H1 (cell line): ENCODE measurements at regions not wholly inside any gene's neighbourhood (a gene's known extent, or its start where the extent isn't known, plus 50 kb on each side); places are given as distances from the start of the nearest gene placed in this dataset.

ENCODE experiments used
- CTCF ChIA-PET: fragments of 300-600 bp; sonication (Branson Sonifier 250); formaldehyde crosslinking; loops from one replicate; lab custom pipeline; 2021; ENCODE audit not compliant: partially characterized antibody; lab: Charles Lee
- POLR2A ChIA-PET: fragments of 300-600 bp; sonication (Branson Sonifier 250); formaldehyde crosslinking; loops from one replicate; lab custom pipeline; 2021; ENCODE audit warnings: inconsistent platforms; ENCODE audit not compliant: partially characterized antibody; lab: Charles Lee
- DNase-seq, 2 experiments: peaks; one replicate each; pipeline versions ENCODE4 v3.0.0 to v3.0.0-alpha.2; 2010 to 2022; ENCODE audit warnings: low spot score in 2 of 2, low read depth in 1 of 2, mixed read lengths in 1 of 2
- FAIRE-seq: peaks from 2 replicates; lab custom pipeline; 2011; peaks lifted over from hg19 to GRCh38; lab: Jason Lieb, UNC
- H2AFZ ChIP-seq: 2 replicates; pipeline ENCODE4 v1.8.1; 2012; ENCODE audit warnings: low read length, inconsistent platforms
- H2AK5ac ChIP-seq: 2 replicates; pipeline ENCODE4 v1.6.1; 2013; ENCODE audit warnings: low read depth, low read length
- H2BK120ac ChIP-seq: replicated peaks from 2 replicates; pipeline ENCODE3; 2013; ENCODE audit warnings: low read depth, low read length, inconsistent platforms
- H2BK12ac ChIP-seq: 2 replicates; pipeline ENCODE4 v1.6.1; 2013; ENCODE audit warnings: low read depth, low read length
- H2BK15ac ChIP-seq: 2 replicates; pipeline ENCODE4 v1.6.1; 2013; ENCODE audit warnings: low read length
- H2BK20ac ChIP-seq: 2 replicates; pipeline ENCODE4 v1.6.1; 2013; ENCODE audit warnings: low read length
- H2BK5ac ChIP-seq: 2 replicates; pipeline ENCODE4 v1.6.1; 2013; ENCODE audit warnings: low read depth, low read length
- H3K14ac ChIP-seq: 2 replicates; pipeline ENCODE4 v1.6.1; 2013; ENCODE audit warnings: inconsistent platforms; ENCODE audit not compliant: insufficient read length
- H3K18ac ChIP-seq: 2 replicates; pipeline ENCODE4 v1.6.1; 2013; ENCODE audit warnings: low read length; ENCODE audit errors: extremely low read depth
- H3K23ac ChIP-seq: 2 replicates; pipeline ENCODE4 v1.6.1; 2013; ENCODE audit warnings: inconsistent platforms; ENCODE audit not compliant: insufficient read length
- H3K23me2 ChIP-seq: 2 replicates; pipeline ENCODE4 v1.6.1; 2013; ENCODE audit warnings: low read depth, low read length
- H3K27ac ChIP-seq: 2 replicates; pipeline ENCODE4 v1.6.1; 2011; ENCODE audit warnings: low read depth, low read length, inconsistent platforms
- H3K27me3 ChIP-seq, 4 experiments: replicated peaks in 1 of 4; 1 replicate in 1 of 4; 2 replicates in 3 of 4; pipeline versions ENCODE4 v1.6.1 to v1.8.1; 2011 to 2013; ENCODE audit warnings: low read length in 3 of 4, mild to moderate bottlenecking in 3 of 4, inconsistent platforms in 2 of 4, mixed read lengths in 2 of 4, moderate library complexity in 1 of 4; ENCODE audit not compliant: control insufficient read depth in 3 of 4, insufficient read depth in 3 of 4; ENCODE audit errors: extremely low read depth in 1 of 4
- H3K36me3 ChIP-seq, 4 experiments: 2 replicates each; pipeline versions ENCODE4 v1.6.1 to v1.8.1; 2011 to 2013; ENCODE audit warnings: mild to moderate bottlenecking in 4 of 4, low read length in 3 of 4, moderate library complexity in 2 of 4, control low read depth in 1 of 4, inconsistent platforms in 1 of 4; ENCODE audit not compliant: insufficient read depth in 4 of 4, control insufficient read depth in 2 of 4
- H3K4ac ChIP-seq: replicated peaks from 2 replicates; pipeline ENCODE3; 2013; ENCODE audit warnings: low read length, low read depth, mixed read lengths, inconsistent platforms; ENCODE audit not compliant: insufficient read length
- H3K4me1 ChIP-seq, 4 experiments: replicated peaks in 1 of 4; 1 replicate in 1 of 4; 2 replicates in 3 of 4; pipeline versions ENCODE4 v1.6.1 to v1.8.1; 2011 to 2013; ENCODE audit warnings: low read length in 3 of 4, inconsistent platforms in 2 of 4, mixed read lengths in 1 of 4; ENCODE audit not compliant: insufficient read depth in 4 of 4, control insufficient read depth in 3 of 4
- H3K4me2 ChIP-seq, 2 experiments: 2 replicates each; pipeline versions ENCODE4 v1.6.1 to v1.8.1; 2011 to 2013; ENCODE audit warnings: low read depth in 2 of 2, low read length in 2 of 2, control low read depth in 1 of 2, inconsistent platforms in 1 of 2, mild to moderate bottlenecking in 1 of 2; ENCODE audit not compliant: insufficient read depth in 1 of 2
- H3K4me3 ChIP-seq, 4 experiments: fragments of 200-600, 300-600 bp in 1 of 4; sonication (generic), shearing (Covaris generic), sonication (Bioruptor Twin) in 1 of 4; 2 replicates each; pipeline versions ENCODE4 v1.5.1 to v1.8.1; 2011 to 2016; ENCODE audit warnings: low read length in 4 of 4, low read depth in 3 of 4, control low read depth in 2 of 4, inconsistent platforms in 2 of 4, mild to moderate bottlenecking in 2 of 4, mixed read lengths in 1 of 4, moderate library complexity in 1 of 4; ENCODE audit not compliant: insufficient read depth in 2 of 4; ENCODE audit errors: extremely low read depth in 1 of 4
- H3K56ac ChIP-seq: replicated peaks from 2 replicates; pipeline ENCODE3; 2013; ENCODE audit warnings: low read depth, mild to moderate bottlenecking, mixed read lengths, low read length, inconsistent platforms; ENCODE audit not compliant: insufficient read length
- H3K79me1 ChIP-seq: 2 replicates; pipeline ENCODE4 v1.6.1; 2013; ENCODE audit warnings: low read depth, low read length, control low read depth
- H3K79me2 ChIP-seq, 2 experiments: 2 replicates each; pipeline versions ENCODE4 v1.6.1 to v1.8.1; 2012 to 2013; ENCODE audit warnings: low read length in 2 of 2, mild to moderate bottlenecking in 2 of 2, inconsistent platforms in 1 of 2; ENCODE audit not compliant: insufficient read depth in 2 of 2, control insufficient read depth in 1 of 2
- H3K9ac ChIP-seq, 4 experiments: replicated peaks in 1 of 4; 1 replicate in 1 of 4; 2 replicates in 3 of 4; pipeline versions ENCODE4 v1.6.1 to v1.8.1; 2011 to 2013; ENCODE audit warnings: low read depth in 3 of 4, low read length in 3 of 4, control low read depth in 2 of 4, mild to moderate bottlenecking in 2 of 4, moderate library complexity in 2 of 4, inconsistent platforms in 1 of 4; ENCODE audit errors: extremely low read depth in 1 of 4
- H3K9me3 ChIP-seq, 2 experiments: 2 replicates each; pipeline versions ENCODE4 v1.6.1 to v1.8.1; 2012 to 2013; ENCODE audit warnings: mild to moderate bottlenecking in 2 of 2, moderate library complexity in 2 of 2, control low read depth in 1 of 2, inconsistent platforms in 1 of 2, low read depth in 1 of 2, low read length in 1 of 2, mixed read lengths in 1 of 2; ENCODE audit not compliant: insufficient read depth in 2 of 2
- H4K20me1 ChIP-seq, 2 experiments: replicated peaks in 1 of 2; 2 replicates each; pipeline versions ENCODE3 to v1.8.1; 2011 to 2013; ENCODE audit warnings: inconsistent platforms in 2 of 2, low read length in 2 of 2, mild to moderate bottlenecking in 1 of 2; ENCODE audit not compliant: insufficient read depth in 2 of 2, control insufficient read depth in 1 of 2
- H4K5ac ChIP-seq: 2 replicates; pipeline ENCODE4 v1.6.1; 2013; ENCODE audit warnings: low read length, low read depth, mixed read lengths, inconsistent platforms; ENCODE audit not compliant: insufficient read length
- H4K8ac ChIP-seq: 2 replicates; pipeline ENCODE4 v1.8.0; 2013; ENCODE audit warnings: mild to moderate bottlenecking, moderate library complexity, low read length, inconsistent platforms; ENCODE audit not compliant: insufficient read depth; ENCODE audit errors: extremely low read depth
- H4K91ac ChIP-seq: replicated peaks from 2 replicates; pipeline ENCODE3; 2013; ENCODE audit warnings: low read length, mixed read lengths, inconsistent platforms; ENCODE audit not compliant: insufficient read length
- BACH1 ChIP-seq: IDR thresholded peaks from 2 replicates; pipeline ENCODE4 v1.6.1; 2012; ENCODE audit warnings: low read length, improper control_type of control experiment
- BCL11A ChIP-seq, 2 experiments: IDR thresholded peaks; one replicate each; pipeline ENCODE4 v1.6.1; 2011; ENCODE audit warnings: low read depth in 2 of 2, low read length in 2 of 2, mild to moderate bottlenecking in 2 of 2
- CBX8 ChIP-seq: fragments of 300-800, 300-1000 bp; sonication (generic); IDR thresholded peaks from 2 replicates; pipeline ENCODE4 v1.7.1; 2016; ENCODE audit warnings: low read depth, low read length, borderline replicate concordance
- POLR2A ChIP-seq, 2 experiments: IDR thresholded peaks; 1 replicate in 1 of 2; 2 replicates in 1 of 2; pipeline ENCODE4 v1.6.1; 2011; ENCODE audit warnings: low read depth in 2 of 2, low read length in 2 of 2, mild to moderate bottlenecking in 2 of 2; ENCODE audit errors: control extremely low read depth in 1 of 2
- SIN3A ChIP-seq, 2 experiments: IDR thresholded peaks in 1 of 2; conservative IDR thresholded peaks in 1 of 2; 2 replicates each; pipeline ENCODE4 v1.6.1; 2011 to 2012; ENCODE audit warnings: low read length in 2 of 2, improper control_type of control experiment in 1 of 2, low read depth in 1 of 2, mild to moderate bottlenecking in 1 of 2
- YY1 ChIP-seq: IDR thresholded peaks from 2 replicates; pipeline ENCODE4 v1.6.1; 2011; ENCODE audit warnings: low read depth, mild to moderate bottlenecking, low read length
- ZNF274 ChIP-seq: IDR thresholded peaks from 2 replicates; pipeline ENCODE4 v1.7.0; 2012; ENCODE audit warnings: low read length, borderline replicate concordance; ENCODE audit errors: extremely low read depth
- WGBS, 2 experiments: shearing (Covaris generic) in 1 of 2; methylation state at CpG; one replicate each; pipeline versions ENCODE4 v1.1.6 to v1.1.7; 2013 to 2015; ENCODE audit warnings: low lambda C conversion rate in 2 of 2, mixed read lengths in 2 of 2, inconsistent platforms in 1 of 2, low coverage in 1 of 2, missing lambda C conversion rate in 1 of 2; ENCODE audit not compliant: insufficient replicate concordance in 2 of 2, insufficient coverage in 1 of 2, insufficient read length in 1 of 2; ENCODE audit errors: extremely low coverage in 1 of 2, missing lambda C conversion rate in 1 of 2; 5-methylcytosine and 5-hydroxymethylcytosine counted together
- TF ChIP-seq, protein P1 (sequence below): IDR thresholded peaks from 2 replicates; pipeline ENCODE4 v1.6.1; 2011; ENCODE audit warnings: low read length, improper control_type of control experiment
- TF ChIP-seq, protein P2 (sequence below): IDR thresholded peaks from 2 replicates; pipeline ENCODE4 v1.6.1; 2012; ENCODE audit warnings: inconsistent platforms
- TF ChIP-seq, protein P3 (sequence below): IDR thresholded peaks from 2 replicates; pipeline ENCODE4 v1.6.1; 2012; ENCODE audit warnings: inconsistent platforms

DNA sequence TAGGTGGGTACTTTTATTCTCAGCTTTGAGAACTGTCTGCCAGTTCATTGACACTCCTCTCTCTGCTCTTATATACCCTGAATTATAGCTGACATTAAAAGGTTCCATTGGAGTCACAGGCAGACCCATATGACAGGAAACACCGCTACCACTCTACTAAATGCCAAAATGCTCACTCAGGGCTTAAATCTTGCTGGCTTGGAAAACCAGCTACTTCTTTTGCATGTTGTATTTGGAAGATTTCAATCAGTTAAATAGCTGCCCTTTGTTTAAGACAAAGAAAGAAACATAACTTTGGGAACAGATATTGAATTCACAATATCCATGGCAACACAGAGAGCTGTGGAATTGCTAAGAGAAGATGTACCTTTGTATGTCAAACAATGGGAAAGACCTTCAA, 876.5 kb downstream of the USP25 start:
- H3K23ac ChIP-seq = no peak overlapping the region
- FAIRE-seq = no peak
- no peak overlapping the region for H3K9ac ChIP-seq
- WGBS, 2 experiments = 94% methylated on average over 1 of the region's 1 CpG; no CpG with 5 or more reads in 1 of the 2 experiments
- no peak overlapping the region for H3K4ac ChIP-seq
- no peaks in the 10 kb centered on the region for H3K4me1 ChIP-seq
- H2BK12ac ChIP-seq = no peak overlapping the region
- H3K79me1 ChIP-seq = no peaks in the 10 kb centered on the region
- H3K79me2 ChIP-seq = no peaks in the 10 kb centered on the region
- no peak overlapping the region for H4K5ac ChIP-seq
- no peak overlapping the region for H2AK5ac ChIP-seq
- H3K9me3 ChIP-seq = no peaks in the 10 kb centered on the region
- H3K56ac ChIP-seq = no peak overlapping the region
- no peak overlapping the region for H2BK20ac ChIP-seq
- H4K8ac ChIP-seq = no peak overlapping the region
- no peak overlapping the region for H3K18ac ChIP-seq
- ChIA-PET POLR2A (no interaction called here), CTCF (interaction anchor here (0.9 kb wide), 1 partner anchor 522 kb away, joined by 3 read pairs; no protein-coding TSS in a partner anchor)
- H2AFZ ChIP-seq = no peak overlapping the region
- no peak overlapping the region for H4K91ac ChIP-seq
- H3K23me2 ChIP-seq = no peaks in the 10 kb centered on the region
- no peak overlapping the region for H2BK5ac ChIP-seq
- no peak for DNase-seq
- H3K4me3 ChIP-seq = no peak overlapping the region
- no peak overlapping the region for H2BK120ac ChIP-seq
- H3K27me3 ChIP-seq = no peaks in the 10 kb centered on the region
- no peak overlapping the region for H2BK15ac ChIP-seq
- no peak overlapping the region for H3K27ac ChIP-seq
- H3K4me2 ChIP-seq = no peak overlapping the region
- TF ChIP-seq, protein P1, sequence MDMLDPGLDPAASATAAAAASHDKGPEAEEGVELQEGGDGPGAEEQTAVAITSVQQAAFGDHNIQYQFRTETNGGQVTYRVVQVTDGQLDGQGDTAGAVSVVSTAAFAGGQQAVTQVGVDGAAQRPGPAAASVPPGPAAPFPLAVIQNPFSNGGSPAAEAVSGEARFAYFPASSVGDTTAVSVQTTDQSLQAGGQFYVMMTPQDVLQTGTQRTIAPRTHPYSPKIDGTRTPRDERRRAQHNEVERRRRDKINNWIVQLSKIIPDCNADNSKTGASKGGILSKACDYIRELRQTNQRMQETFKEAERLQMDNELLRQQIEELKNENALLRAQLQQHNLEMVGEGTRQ = no peak
- no peak for TF ChIP-seq CBX8
- TF ChIP-seq, protein P2, sequence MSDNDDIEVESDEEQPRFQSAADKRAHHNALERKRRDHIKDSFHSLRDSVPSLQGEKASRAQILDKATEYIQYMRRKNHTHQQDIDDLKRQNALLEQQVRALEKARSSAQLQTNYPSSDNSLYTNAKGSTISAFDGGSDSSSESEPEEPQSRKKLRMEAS = no peak
- no peak for TF ChIP-seq POLR2A (IDR thresholded peaks at IDR 0.05; ENCODE audit: control extremely low read depth in 1 of 2, low read depth in 2 of 2, low read length in 2 of 2)
- no peak for TF ChIP-seq YY1
- no peak for TF ChIP-seq SIN3A (conservative IDR thresholded peaks at IDR 0.05 in 1 of 2, IDR thresholded peaks at IDR 0.05 in 1 of 2; ENCODE audit: low read depth in 1 of 2, low read length in 2 of 2)
- TF ChIP-seq ZNF274 = no peak
- TF ChIP-seq, protein P3, sequence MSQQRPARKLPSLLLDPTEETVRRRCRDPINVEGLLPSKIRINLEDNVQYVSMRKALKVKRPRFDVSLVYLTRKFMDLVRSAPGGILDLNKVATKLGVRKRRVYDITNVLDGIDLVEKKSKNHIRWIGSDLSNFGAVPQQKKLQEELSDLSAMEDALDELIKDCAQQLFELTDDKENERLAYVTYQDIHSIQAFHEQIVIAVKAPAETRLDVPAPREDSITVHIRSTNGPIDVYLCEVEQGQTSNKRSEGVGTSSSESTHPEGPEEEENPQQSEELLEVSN = no peak
- TF ChIP-seq BCL11A (IDR thresholded peaks at IDR 0.05; ENCODE audit: low read depth in 2 of 2, low read length in 2 of 2) = no peak
- TF ChIP-seq BACH1 = no peak
- H3K14ac ChIP-seq = no peak overlapping the region
- H3K36me3 ChIP-seq = no peaks in the 10 kb centered on the region
- H4K20me1 ChIP-seq = no peaks in the 10 kb centered on the region
